ENCODE measurements at regions not wholly inside any gene's neighbourhood (a gene's known extent, or its start where the extent isn't known, plus 50 kb on each side); places are given as distances from the start of the nearest gene placed in this dataset.
"Not testable (repeated sequence)": the region's sequence is repeated elsewhere in the genome, so short reads cannot be mapped to it uniquely, and the experiment has no call there.

DNA sequence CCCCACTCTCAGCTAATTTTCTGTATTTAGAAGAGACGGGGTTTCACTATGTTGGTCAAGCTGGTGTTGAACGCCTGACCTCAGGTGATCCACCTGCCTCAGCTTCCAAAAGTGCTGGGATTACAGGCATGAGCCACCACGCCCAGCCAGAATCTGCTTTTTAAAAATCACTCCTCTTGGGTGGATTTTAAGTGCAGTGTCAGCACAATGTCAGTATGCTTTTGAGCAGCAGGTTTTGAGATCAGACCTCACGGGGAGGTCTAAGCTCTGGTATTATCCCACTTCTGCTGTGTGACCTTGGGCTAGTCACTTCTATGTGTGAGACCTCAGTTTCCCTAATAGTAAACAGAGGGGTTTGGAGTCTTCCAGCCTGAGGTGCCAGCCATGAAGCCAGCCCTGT lies 51.8 kb upstream of the GSC start:
- Histone ChIP-seq H3K4me3 (no peak overlapping the region), H3K79me2 (ENCODE audit: low read depth) (no peaks in the 10 kb centered on the region), H3K4me2 (no peak overlapping the region), H3K9me3 (ENCODE audit: low read depth) (no peaks in the 10 kb centered on the region), H3F3A (ENCODE audit: low read depth) (no peaks in the 10 kb centered on the region), H3K27ac (no peak overlapping the region), H3K27me3 (no peaks in the 10 kb centered on the region), H3K36me3 (no peaks in the 10 kb centered on the region), H2AFZ (replicated peaks) (no peak overlapping the region), H4K20me1 (ENCODE audit: low read depth) (no peaks in the 10 kb centered on the region), H3K4me1 (no peaks in the 10 kb centered on the region), H3K9ac (no peak overlapping the region)
- peaks cover 2% of the 10 kb centered on the region for H3K27me3 Mint-ChIP-seq (ENCODE audit: insufficient read depth, low read depth)
- no peak for TF ChIP-seq EZH2phosphoT487 (IDR thresholded peaks at IDR 0.05)
- TF ChIP-seq, protein P1, sequence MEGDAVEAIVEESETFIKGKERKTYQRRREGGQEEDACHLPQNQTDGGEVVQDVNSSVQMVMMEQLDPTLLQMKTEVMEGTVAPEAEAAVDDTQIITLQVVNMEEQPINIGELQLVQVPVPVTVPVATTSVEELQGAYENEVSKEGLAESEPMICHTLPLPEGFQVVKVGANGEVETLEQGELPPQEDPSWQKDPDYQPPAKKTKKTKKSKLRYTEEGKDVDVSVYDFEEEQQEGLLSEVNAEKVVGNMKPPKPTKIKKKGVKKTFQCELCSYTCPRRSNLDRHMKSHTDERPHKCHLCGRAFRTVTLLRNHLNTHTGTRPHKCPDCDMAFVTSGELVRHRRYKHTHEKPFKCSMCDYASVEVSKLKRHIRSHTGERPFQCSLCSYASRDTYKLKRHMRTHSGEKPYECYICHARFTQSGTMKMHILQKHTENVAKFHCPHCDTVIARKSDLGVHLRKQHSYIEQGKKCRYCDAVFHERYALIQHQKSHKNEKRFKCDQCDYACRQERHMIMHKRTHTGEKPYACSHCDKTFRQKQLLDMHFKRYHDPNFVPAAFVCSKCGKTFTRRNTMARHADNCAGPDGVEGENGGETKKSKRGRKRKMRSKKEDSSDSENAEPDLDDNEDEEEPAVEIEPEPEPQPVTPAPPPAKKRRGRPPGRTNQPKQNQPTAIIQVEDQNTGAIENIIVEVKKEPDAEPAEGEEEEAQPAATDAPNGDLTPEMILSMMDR (IDR thresholded peaks at IDR 0.05) = no peak
- no peak for TF ChIP-seq EZH2 (IDR thresholded peaks at IDR 0.05)
- H3K36me3 Mint-ChIP-seq = no peaks in the 10 kb centered on the region
- no peaks in the 10 kb centered on the region for H3K4me1 Mint-ChIP-seq
- no peak for DNase-seq (ENCODE audit: low spot score)
- no peak overlapping the region for H3K4me3 Mint-ChIP-seq
- H3K27ac Mint-ChIP-seq = no peak overlapping the region
- peaks cover 9% of the 10 kb centered on the region for H3K9me3 Mint-ChIP-seq

DNA sequence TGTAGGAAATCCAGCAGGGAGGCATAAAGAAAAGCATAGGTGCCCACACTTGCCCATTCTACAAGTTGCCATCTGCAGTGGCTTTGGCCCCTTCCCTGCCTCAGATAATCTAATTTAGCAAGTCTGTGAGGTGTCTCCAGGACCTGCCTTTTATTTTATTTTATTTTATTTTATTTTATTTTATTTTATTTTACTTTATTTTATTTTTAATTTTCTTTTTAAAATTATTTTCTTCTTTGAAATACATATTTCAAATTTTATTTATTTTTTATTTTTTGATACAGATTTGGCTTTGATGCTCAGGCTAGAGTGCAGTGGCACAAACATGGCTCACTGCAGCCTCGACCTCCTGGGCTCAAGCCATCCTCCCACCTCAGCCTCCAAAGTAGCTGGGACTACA lies 51.0 kb upstream of the GSC start:
- H3K27me3 Mint-ChIP-seq (ENCODE audit: insufficient read depth, low read depth); H3K4me1 ChIP-seq; H3K4me3 Mint-ChIP-seq; H2AFZ ChIP-seq (replicated peaks); H3K27me3 ChIP-seq; H3K79me2 ChIP-seq (ENCODE audit: low read depth); H3F3A ChIP-seq (ENCODE audit: low read depth); H3K4me3 ChIP-seq; H4K20me1 ChIP-seq (ENCODE audit: low read depth); H3K9me3 ChIP-seq (ENCODE audit: low read depth); H3K4me1 Mint-ChIP-seq; H3K36me3 Mint-ChIP-seq; H3K9ac ChIP-seq; H3K27ac ChIP-seq; H3K36me3 ChIP-seq; DNase-seq (ENCODE audit: low spot score); H3K4me2 ChIP-seq; H3K9me3 Mint-ChIP-seq; H3K27ac Mint-ChIP-seq: not testable (repeated sequence)

All from neural progenitor cell (in vitro differentiated cells).